ENCODE measurements at regions not wholly inside any gene's neighbourhood (a gene's known extent, or its start where the extent isn't known, plus 50 kb on each side); places are given as distances from the start of the nearest gene placed in this dataset.

DNA sequence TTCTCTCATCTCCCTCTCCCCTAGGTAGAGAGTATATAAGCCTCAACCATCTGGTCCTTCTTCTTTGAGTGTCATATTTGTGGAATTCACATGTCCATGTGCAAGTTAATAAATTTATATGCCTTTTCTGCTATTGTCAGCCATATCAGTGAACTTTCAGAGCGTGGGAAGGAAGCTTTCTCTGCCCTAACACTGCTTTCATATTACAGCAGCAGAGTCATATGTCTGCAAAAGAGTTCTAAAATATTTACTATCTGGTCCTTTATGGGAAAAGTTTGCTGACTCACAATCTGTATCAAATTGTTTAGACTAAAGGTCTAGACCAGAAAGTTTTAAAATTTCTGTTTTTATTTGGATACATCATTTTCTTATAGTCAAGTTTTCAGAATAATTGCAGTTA is 669.0 kb downstream of the LRRC70 start:
- no peak overlapping the region for H3K4me3 ChIP-seq (ENCODE audit: low read depth, low read length)
- DNase-seq (ENCODE audit: low read depth), result no peak
- TF ChIP-seq, protein P1, sequence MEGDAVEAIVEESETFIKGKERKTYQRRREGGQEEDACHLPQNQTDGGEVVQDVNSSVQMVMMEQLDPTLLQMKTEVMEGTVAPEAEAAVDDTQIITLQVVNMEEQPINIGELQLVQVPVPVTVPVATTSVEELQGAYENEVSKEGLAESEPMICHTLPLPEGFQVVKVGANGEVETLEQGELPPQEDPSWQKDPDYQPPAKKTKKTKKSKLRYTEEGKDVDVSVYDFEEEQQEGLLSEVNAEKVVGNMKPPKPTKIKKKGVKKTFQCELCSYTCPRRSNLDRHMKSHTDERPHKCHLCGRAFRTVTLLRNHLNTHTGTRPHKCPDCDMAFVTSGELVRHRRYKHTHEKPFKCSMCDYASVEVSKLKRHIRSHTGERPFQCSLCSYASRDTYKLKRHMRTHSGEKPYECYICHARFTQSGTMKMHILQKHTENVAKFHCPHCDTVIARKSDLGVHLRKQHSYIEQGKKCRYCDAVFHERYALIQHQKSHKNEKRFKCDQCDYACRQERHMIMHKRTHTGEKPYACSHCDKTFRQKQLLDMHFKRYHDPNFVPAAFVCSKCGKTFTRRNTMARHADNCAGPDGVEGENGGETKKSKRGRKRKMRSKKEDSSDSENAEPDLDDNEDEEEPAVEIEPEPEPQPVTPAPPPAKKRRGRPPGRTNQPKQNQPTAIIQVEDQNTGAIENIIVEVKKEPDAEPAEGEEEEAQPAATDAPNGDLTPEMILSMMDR (conservative IDR thresholded peaks at IDR 0.05; ENCODE audit: low read depth, low read length), result no peak

DNA sequence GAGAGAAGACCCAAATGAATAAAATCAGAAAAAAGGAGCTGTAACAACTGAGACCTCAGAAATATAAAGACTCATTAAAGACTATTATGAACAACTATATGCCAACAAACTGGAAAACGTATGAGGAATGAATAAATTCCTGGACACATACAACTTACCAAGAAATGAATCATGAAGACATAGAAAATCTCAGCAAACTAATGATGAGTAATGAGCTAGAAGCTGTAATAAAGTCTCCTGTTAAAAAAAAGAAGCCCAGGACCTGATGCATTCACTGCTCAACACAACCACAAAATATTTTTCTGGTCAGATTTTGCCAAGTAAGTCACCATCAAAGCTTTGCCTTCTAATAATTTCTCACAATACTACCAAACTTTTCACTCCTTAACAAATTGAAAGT is 666.7 kb downstream of the LRRC70 start:
- TF ChIP-seq, protein P1 (conservative IDR thresholded peaks at IDR 0.05; ENCODE audit: low read depth, low read length), result no peak
- no peak for DNase-seq (ENCODE audit: low read depth)

DNA sequence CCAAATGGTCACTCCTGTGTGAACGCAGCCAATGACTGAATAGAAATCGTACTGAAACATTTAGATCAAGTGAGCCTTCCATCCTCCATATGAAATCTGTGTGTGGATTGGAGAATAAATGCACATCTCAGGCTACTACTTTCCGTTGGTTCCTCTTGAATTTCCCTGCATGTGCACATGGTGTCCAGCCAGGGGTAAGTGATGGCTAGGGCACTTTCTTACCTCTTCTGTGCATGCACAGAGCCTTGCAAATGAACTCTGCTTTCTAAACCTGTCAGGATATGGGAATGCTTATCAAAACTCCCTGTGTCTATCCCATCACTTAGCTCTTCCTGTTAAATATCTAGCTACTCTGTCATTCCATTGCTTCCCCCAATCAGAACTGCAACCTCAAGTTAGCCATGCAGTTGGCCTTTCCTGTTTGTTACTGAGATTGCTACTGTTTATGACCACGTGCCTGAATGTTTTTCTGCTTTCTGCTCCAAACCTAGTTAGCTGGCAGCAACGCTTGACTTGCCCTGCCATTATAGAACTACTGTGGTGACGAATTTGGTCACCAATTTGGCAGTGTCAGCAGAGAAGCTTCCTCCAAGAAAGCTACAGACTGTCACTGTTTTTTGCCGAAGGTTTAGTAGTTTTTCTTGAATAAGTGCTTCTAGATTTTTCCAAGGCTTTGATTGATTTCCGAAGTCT is 661.6 kb downstream of the LRRC70 start:
- TF ChIP-seq, protein P1 (conservative IDR thresholded peaks at IDR 0.05; ENCODE audit: low read depth, low read length), result no peak
- no peak overlapping the region for H3K4me3 ChIP-seq (ENCODE audit: low read depth, low read length)
- DNase-seq (ENCODE audit: low read depth), result peak; percentile 39

More for the DNA sequence above, 666.7 kb downstream of the LRRC70 start:
- H3K4me3 ChIP-seq (ENCODE audit: low read depth, low read length), result no peak overlapping the region

DNA sequence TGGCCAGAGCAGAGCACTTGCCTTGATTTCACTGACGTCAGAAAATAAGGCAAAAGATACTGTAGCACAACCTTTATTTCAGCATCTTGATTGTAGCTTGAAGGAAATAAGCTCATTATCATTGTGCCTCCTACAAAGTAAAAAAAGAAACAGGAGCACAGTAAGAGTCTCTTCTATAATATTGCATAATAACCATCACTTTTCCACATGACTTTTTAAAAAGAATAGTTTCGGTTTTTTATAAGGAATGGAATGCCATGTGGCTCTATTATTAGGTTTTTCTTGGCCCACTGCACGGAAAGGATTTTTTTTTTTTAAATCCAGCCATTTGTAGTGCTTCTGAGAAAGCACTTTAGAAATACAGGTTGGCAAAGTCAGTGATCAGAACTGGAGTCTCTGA is 655.3 kb downstream of the LRRC70 start:
- TF ChIP-seq, protein P1 (conservative IDR thresholded peaks at IDR 0.05; ENCODE audit: low read depth, low read length), result no peak
- no peak for DNase-seq (ENCODE audit: low read depth)
- no peak overlapping the region for H3K4me3 ChIP-seq (ENCODE audit: low read depth, low read length)

DNA sequence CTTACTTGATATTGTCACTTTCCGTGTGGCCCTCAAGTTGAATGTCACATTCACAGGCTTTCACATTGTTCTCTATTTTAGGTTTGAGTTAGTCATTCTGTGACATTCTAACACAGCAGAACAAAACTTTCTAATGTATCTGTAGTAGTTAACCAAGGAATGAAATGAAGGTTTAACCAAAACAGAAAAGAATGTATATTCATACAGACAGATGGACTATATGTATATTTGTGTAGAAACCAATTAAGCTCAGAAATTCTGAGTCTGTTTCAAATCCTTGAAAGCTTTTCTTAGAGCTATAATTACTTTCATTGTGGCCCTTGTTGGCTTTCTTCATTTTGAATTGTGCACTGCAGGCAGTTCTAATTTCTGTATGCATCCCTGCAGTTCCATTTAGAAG is 654.7 kb downstream of the LRRC70 start:
- no peak overlapping the region for H3K4me3 ChIP-seq (ENCODE audit: low read depth, low read length)
- TF ChIP-seq, protein P1 (conservative IDR thresholded peaks at IDR 0.05; ENCODE audit: low read depth, low read length), result no peak
- DNase-seq (ENCODE audit: low read depth), result no peak

DNA sequence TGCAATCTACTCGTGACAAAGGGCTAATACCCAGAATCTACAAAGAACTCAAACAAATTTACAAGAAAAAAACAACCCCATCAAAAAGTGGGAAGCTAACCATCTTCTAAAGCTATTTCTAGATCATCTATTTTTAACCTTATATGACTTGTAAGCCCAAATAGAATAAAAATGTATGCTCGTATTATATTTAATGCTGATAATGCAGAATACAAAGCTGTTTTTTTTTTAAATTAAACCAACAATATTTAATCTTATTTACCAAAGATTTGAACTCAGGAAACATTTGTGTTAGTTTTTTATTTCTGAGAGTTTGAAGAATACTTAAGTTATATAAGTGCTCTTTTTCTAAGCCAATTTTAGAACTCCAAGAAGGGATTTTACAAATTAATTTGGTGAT is 652.1 kb downstream of the LRRC70 start:
- no peak for DNase-seq (ENCODE audit: low read depth)
- TF ChIP-seq, protein P1 (conservative IDR thresholded peaks at IDR 0.05; ENCODE audit: low read depth, low read length), result no peak
- no peak overlapping the region for H3K4me3 ChIP-seq (ENCODE audit: low read depth, low read length)

DNA sequence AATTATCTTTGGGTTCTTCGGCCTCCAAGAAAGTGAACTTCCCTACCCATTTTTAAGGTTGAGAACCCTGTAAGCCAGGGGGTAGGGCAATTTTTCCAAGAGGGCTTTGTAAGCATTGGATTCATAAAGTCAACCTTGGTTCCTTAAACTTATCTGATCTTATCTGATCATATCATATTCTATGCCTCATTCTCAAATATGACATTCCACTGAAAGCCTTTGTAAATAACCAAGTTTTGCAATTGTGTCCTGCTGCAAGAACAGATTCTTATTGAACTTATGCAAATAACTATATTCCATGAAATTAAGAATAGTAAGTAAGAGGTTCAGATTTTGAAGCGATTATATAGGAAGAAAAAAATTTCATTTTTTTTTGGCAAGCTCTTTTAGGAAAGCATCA is 649.5 kb downstream of the LRRC70 start:
- DNase-seq (ENCODE audit: low read depth), result no peak
- TF ChIP-seq, protein P1 (conservative IDR thresholded peaks at IDR 0.05; ENCODE audit: low read depth, low read length), result no peak
- H3K4me3 ChIP-seq (ENCODE audit: low read depth, low read length), result no peak overlapping the region

Data from epithelial cell of proximal tubule (primary cell).